H1 (cell line): ENCODE measurements at regions not wholly inside any gene's neighbourhood (a gene's known extent, or its start where the extent isn't known, plus 50 kb on each side); places are given as distances from the start of the nearest gene placed in this dataset.

Experiments
- CTCF ChIA-PET: fragments of 300-600 bp; sonication (Branson Sonifier 250); formaldehyde crosslinking; loops from one replicate; lab custom pipeline; 2021; ENCODE audit not compliant: partially characterized antibody; lab: Charles Lee
- POLR2A ChIA-PET: fragments of 300-600 bp; sonication (Branson Sonifier 250); formaldehyde crosslinking; loops from one replicate; lab custom pipeline; 2021; ENCODE audit warnings: inconsistent platforms; ENCODE audit not compliant: partially characterized antibody; lab: Charles Lee
- DNase-seq, 2 experiments: peaks; one replicate each; pipeline versions ENCODE4 v3.0.0 to v3.0.0-alpha.2; 2010 to 2022; ENCODE audit warnings: low spot score in 2 of 2, low read depth in 1 of 2, mixed read lengths in 1 of 2
- FAIRE-seq: peaks from 2 replicates; lab custom pipeline; 2011; peaks lifted over from hg19 to GRCh38; lab: Jason Lieb, UNC
- H2AFZ ChIP-seq: 2 replicates; pipeline ENCODE4 v1.8.1; 2012; ENCODE audit warnings: low read length, inconsistent platforms
- H2AK5ac ChIP-seq: 2 replicates; pipeline ENCODE4 v1.6.1; 2013; ENCODE audit warnings: low read depth, low read length
- H2BK120ac ChIP-seq: replicated peaks from 2 replicates; pipeline ENCODE3; 2013; ENCODE audit warnings: low read depth, low read length, inconsistent platforms
- H2BK12ac ChIP-seq: 2 replicates; pipeline ENCODE4 v1.6.1; 2013; ENCODE audit warnings: low read depth, low read length
- H2BK15ac ChIP-seq: 2 replicates; pipeline ENCODE4 v1.6.1; 2013; ENCODE audit warnings: low read length
- H2BK20ac ChIP-seq: 2 replicates; pipeline ENCODE4 v1.6.1; 2013; ENCODE audit warnings: low read length
- H2BK5ac ChIP-seq: 2 replicates; pipeline ENCODE4 v1.6.1; 2013; ENCODE audit warnings: low read depth, low read length
- H3K14ac ChIP-seq: 2 replicates; pipeline ENCODE4 v1.6.1; 2013; ENCODE audit warnings: inconsistent platforms; ENCODE audit not compliant: insufficient read length
- H3K18ac ChIP-seq: 2 replicates; pipeline ENCODE4 v1.6.1; 2013; ENCODE audit warnings: low read length; ENCODE audit errors: extremely low read depth
- H3K23ac ChIP-seq: 2 replicates; pipeline ENCODE4 v1.6.1; 2013; ENCODE audit warnings: inconsistent platforms; ENCODE audit not compliant: insufficient read length
- H3K23me2 ChIP-seq: 2 replicates; pipeline ENCODE4 v1.6.1; 2013; ENCODE audit warnings: low read depth, low read length
- H3K27ac ChIP-seq: 2 replicates; pipeline ENCODE4 v1.6.1; 2011; ENCODE audit warnings: low read depth, low read length, inconsistent platforms
- H3K27me3 ChIP-seq, 4 experiments: replicated peaks in 1 of 4; 1 replicate in 1 of 4; 2 replicates in 3 of 4; pipeline versions ENCODE4 v1.6.1 to v1.8.1; 2011 to 2013; ENCODE audit warnings: low read length in 3 of 4, mild to moderate bottlenecking in 3 of 4, inconsistent platforms in 2 of 4, mixed read lengths in 2 of 4, moderate library complexity in 1 of 4; ENCODE audit not compliant: control insufficient read depth in 3 of 4, insufficient read depth in 3 of 4; ENCODE audit errors: extremely low read depth in 1 of 4
- H3K36me3 ChIP-seq, 4 experiments: 2 replicates each; pipeline versions ENCODE4 v1.6.1 to v1.8.1; 2011 to 2013; ENCODE audit warnings: mild to moderate bottlenecking in 4 of 4, low read length in 3 of 4, moderate library complexity in 2 of 4, control low read depth in 1 of 4, inconsistent platforms in 1 of 4; ENCODE audit not compliant: insufficient read depth in 4 of 4, control insufficient read depth in 2 of 4
- H3K4ac ChIP-seq: replicated peaks from 2 replicates; pipeline ENCODE3; 2013; ENCODE audit warnings: low read length, low read depth, mixed read lengths, inconsistent platforms; ENCODE audit not compliant: insufficient read length
- H3K4me1 ChIP-seq, 4 experiments: replicated peaks in 1 of 4; 1 replicate in 1 of 4; 2 replicates in 3 of 4; pipeline versions ENCODE4 v1.6.1 to v1.8.1; 2011 to 2013; ENCODE audit warnings: low read length in 3 of 4, inconsistent platforms in 2 of 4, mixed read lengths in 1 of 4; ENCODE audit not compliant: insufficient read depth in 4 of 4, control insufficient read depth in 3 of 4
- H3K4me2 ChIP-seq, 2 experiments: 2 replicates each; pipeline versions ENCODE4 v1.6.1 to v1.8.1; 2011 to 2013; ENCODE audit warnings: low read depth in 2 of 2, low read length in 2 of 2, control low read depth in 1 of 2, inconsistent platforms in 1 of 2, mild to moderate bottlenecking in 1 of 2; ENCODE audit not compliant: insufficient read depth in 1 of 2
- H3K4me3 ChIP-seq, 4 experiments: fragments of 200-600, 300-600 bp in 1 of 4; sonication (generic), shearing (Covaris generic), sonication (Bioruptor Twin) in 1 of 4; 2 replicates each; pipeline versions ENCODE4 v1.5.1 to v1.8.1; 2011 to 2016; ENCODE audit warnings: low read length in 4 of 4, low read depth in 3 of 4, control low read depth in 2 of 4, inconsistent platforms in 2 of 4, mild to moderate bottlenecking in 2 of 4, mixed read lengths in 1 of 4, moderate library complexity in 1 of 4; ENCODE audit not compliant: insufficient read depth in 2 of 4; ENCODE audit errors: extremely low read depth in 1 of 4
- H3K56ac ChIP-seq: replicated peaks from 2 replicates; pipeline ENCODE3; 2013; ENCODE audit warnings: low read depth, mild to moderate bottlenecking, mixed read lengths, low read length, inconsistent platforms; ENCODE audit not compliant: insufficient read length
- H3K79me1 ChIP-seq: 2 replicates; pipeline ENCODE4 v1.6.1; 2013; ENCODE audit warnings: low read depth, low read length, control low read depth
- H3K79me2 ChIP-seq, 2 experiments: 2 replicates each; pipeline versions ENCODE4 v1.6.1 to v1.8.1; 2012 to 2013; ENCODE audit warnings: low read length in 2 of 2, mild to moderate bottlenecking in 2 of 2, inconsistent platforms in 1 of 2; ENCODE audit not compliant: insufficient read depth in 2 of 2, control insufficient read depth in 1 of 2
- H3K9ac ChIP-seq, 4 experiments: replicated peaks in 1 of 4; 1 replicate in 1 of 4; 2 replicates in 3 of 4; pipeline versions ENCODE4 v1.6.1 to v1.8.1; 2011 to 2013; ENCODE audit warnings: low read depth in 3 of 4, low read length in 3 of 4, control low read depth in 2 of 4, mild to moderate bottlenecking in 2 of 4, moderate library complexity in 2 of 4, inconsistent platforms in 1 of 4; ENCODE audit errors: extremely low read depth in 1 of 4
- H3K9me3 ChIP-seq, 2 experiments: 2 replicates each; pipeline versions ENCODE4 v1.6.1 to v1.8.1; 2012 to 2013; ENCODE audit warnings: mild to moderate bottlenecking in 2 of 2, moderate library complexity in 2 of 2, control low read depth in 1 of 2, inconsistent platforms in 1 of 2, low read depth in 1 of 2, low read length in 1 of 2, mixed read lengths in 1 of 2; ENCODE audit not compliant: insufficient read depth in 2 of 2
- H4K20me1 ChIP-seq, 2 experiments: replicated peaks in 1 of 2; 2 replicates each; pipeline versions ENCODE3 to v1.8.1; 2011 to 2013; ENCODE audit warnings: inconsistent platforms in 2 of 2, low read length in 2 of 2, mild to moderate bottlenecking in 1 of 2; ENCODE audit not compliant: insufficient read depth in 2 of 2, control insufficient read depth in 1 of 2
- H4K5ac ChIP-seq: 2 replicates; pipeline ENCODE4 v1.6.1; 2013; ENCODE audit warnings: low read length, low read depth, mixed read lengths, inconsistent platforms; ENCODE audit not compliant: insufficient read length
- H4K8ac ChIP-seq: 2 replicates; pipeline ENCODE4 v1.8.0; 2013; ENCODE audit warnings: mild to moderate bottlenecking, moderate library complexity, low read length, inconsistent platforms; ENCODE audit not compliant: insufficient read depth; ENCODE audit errors: extremely low read depth
- H4K91ac ChIP-seq: replicated peaks from 2 replicates; pipeline ENCODE3; 2013; ENCODE audit warnings: low read length, mixed read lengths, inconsistent platforms; ENCODE audit not compliant: insufficient read length
- BRCA1 ChIP-seq: IDR thresholded peaks from 2 replicates; pipeline ENCODE4 v1.6.1; 2012; ENCODE audit warnings: low read depth, low read length, improper control_type of control experiment
- CHD1 ChIP-seq: IDR thresholded peaks from 2 replicates; pipeline ENCODE4 v1.6.1; 2012; ENCODE audit warnings: low read depth, low read length, improper control_type of control experiment
- JUND ChIP-seq: IDR thresholded peaks from 2 replicates; pipeline ENCODE4 v1.6.1; 2011; ENCODE audit warnings: mild to moderate bottlenecking, improper control_type of control experiment, low read length
- KDM4A ChIP-seq: IDR thresholded peaks from one replicate; pipeline ENCODE4 v1.7.1; 2012; ENCODE audit warnings: low read depth, mild to moderate bottlenecking, moderate library complexity, low read length, inconsistent platforms; ENCODE audit not compliant: severe bottlenecking
- RAD21 ChIP-seq, 2 experiments: IDR thresholded peaks in 1 of 2; conservative IDR thresholded peaks in 1 of 2; 2 replicates each; pipeline ENCODE4 v1.6.1; 2011; ENCODE audit warnings: low read depth in 2 of 2, low read length in 2 of 2, improper control_type of control experiment in 1 of 2, inconsistent platforms in 1 of 2, mild to moderate bottlenecking in 1 of 2, moderate library complexity in 1 of 2
- WGBS, 2 experiments: shearing (Covaris generic) in 1 of 2; methylation state at CpG; one replicate each; pipeline versions ENCODE4 v1.1.6 to v1.1.7; 2013 to 2015; ENCODE audit warnings: low lambda C conversion rate in 2 of 2, mixed read lengths in 2 of 2, inconsistent platforms in 1 of 2, low coverage in 1 of 2, missing lambda C conversion rate in 1 of 2; ENCODE audit not compliant: insufficient replicate concordance in 2 of 2, insufficient coverage in 1 of 2, insufficient read length in 1 of 2; ENCODE audit errors: extremely low coverage in 1 of 2, missing lambda C conversion rate in 1 of 2; 5-methylcytosine and 5-hydroxymethylcytosine counted together

DNA sequence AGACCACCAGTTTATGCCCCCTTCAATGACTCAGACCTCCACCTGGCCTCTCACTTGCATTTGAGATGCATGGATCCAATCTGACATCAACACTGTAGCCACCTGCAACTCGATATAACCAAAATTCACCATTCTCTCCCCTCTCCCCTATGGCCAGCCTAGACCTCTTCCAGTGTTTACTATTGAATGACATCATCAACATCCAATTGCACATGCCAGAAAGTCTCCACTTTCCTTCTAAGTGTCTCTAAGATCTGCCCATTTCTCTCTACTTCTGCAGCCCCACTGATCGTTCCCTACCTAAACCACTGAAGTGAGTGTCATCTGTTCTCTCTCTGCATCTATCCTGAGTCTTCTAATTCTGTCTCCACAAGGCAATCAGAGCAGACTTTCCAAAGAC is 151.3 kb upstream of the APCDD1 start:
- no peaks in the 10 kb centered on the region for H3K23me2 ChIP-seq
- H3K27ac ChIP-seq: no peak overlapping the region
- H3K4me1 ChIP-seq: peaks cover 0 to 2% (median 0%) of the 10 kb centered on the region in 4 experiments; a peak in 1 of 7 replicates
- no peak overlapping the region for H2BK20ac ChIP-seq
- TF ChIP-seq JUND: no peak
- no peak for TF ChIP-seq CHD1
- no peak for TF ChIP-seq RAD21 (IDR thresholded peaks at IDR 0.05 in 1 of 2, conservative IDR thresholded peaks at IDR 0.05 in 1 of 2; ENCODE audit: low read depth in 2 of 2, low read length in 2 of 2)
- TF ChIP-seq KDM4A: no peak
- no peak for TF ChIP-seq BRCA1
- H3K4me2 ChIP-seq: no peak overlapping the region
- no peak overlapping the region for H3K23ac ChIP-seq
- H3K4me3 ChIP-seq: no peak overlapping the region
- no peak overlapping the region for H3K56ac ChIP-seq
- no peak overlapping the region for H2BK120ac ChIP-seq
- WGBS, 2 experiments: 91% methylated on average over 2 of the region's 2 CpGs; no CpG with 5 or more reads in 1 of the 2 experiments
- no peak overlapping the region for H2BK15ac ChIP-seq
- no peaks in the 10 kb centered on the region for H4K20me1 ChIP-seq
- no peak overlapping the region for H4K8ac ChIP-seq
- ChIA-PET POLR2A (no interaction called here), CTCF (no interaction called here)
- H3K4ac ChIP-seq: no peak overlapping the region
- no peak overlapping the region for H2BK12ac ChIP-seq
- H3K79me2 ChIP-seq: no peaks in the 10 kb centered on the region
- H2AFZ ChIP-seq: no peak overlapping the region
- no peak overlapping the region for H3K9ac ChIP-seq
- H3K9me3 ChIP-seq: no peaks in the 10 kb centered on the region
- no peak overlapping the region for H3K14ac ChIP-seq
- H3K27me3 ChIP-seq: no peaks in the 10 kb centered on the region
- H2AK5ac ChIP-seq: no peak overlapping the region
- no peak overlapping the region for H3K18ac ChIP-seq
- FAIRE-seq (no peak), DNase-seq (no peak)
- no peak overlapping the region for H4K5ac ChIP-seq
- H3K79me1 ChIP-seq: no peaks in the 10 kb centered on the region
- no peaks in the 10 kb centered on the region for H3K36me3 ChIP-seq
- no peak overlapping the region for H2BK5ac ChIP-seq
- no peak overlapping the region for H4K91ac ChIP-seq
